Esophagus (tissue), 2 donors: ENCODE measurements at regions not wholly inside any gene's neighbourhood (a gene's known extent, or its start where the extent isn't known, plus 50 kb on each side); places are given as distances from the start of the nearest gene placed in this dataset.

Source experiments
- H3K27ac ChIP-seq, 2 donors: one replicate each; pipeline ENCODE4 v1.5.1; 2013; ENCODE audit warnings: low read depth in 2 of 2, mild to moderate bottlenecking in 2 of 2, inconsistent platforms in 1 of 2, low read length in 1 of 2, moderate library complexity in 1 of 2
- H3K27me3 ChIP-seq, 2 donors: one replicate each; pipeline ENCODE4 v1.6.1; 2013; ENCODE audit warnings: low read length in 2 of 2, control low read depth in 1 of 2, mild to moderate bottlenecking in 1 of 2; ENCODE audit not compliant: insufficient read depth in 2 of 2, control insufficient read depth in 1 of 2
- H3K36me3 ChIP-seq, 2 donors: one replicate each; pipeline ENCODE4 v1.6.1; 2013; ENCODE audit warnings: low read length in 1 of 2; ENCODE audit not compliant: control insufficient read depth in 2 of 2, insufficient read depth in 2 of 2
- H3K4me1 ChIP-seq, 2 donors: one replicate each; pipeline ENCODE4 v1.6.1; 2013; ENCODE audit warnings: low read length in 1 of 2; ENCODE audit not compliant: control insufficient read depth in 2 of 2, insufficient read depth in 2 of 2
- H3K4me3 ChIP-seq, 2 donors: one replicate each; pipeline ENCODE4 v1.5.1; 2013; ENCODE audit warnings: low read length in 2 of 2, mild to moderate bottlenecking in 2 of 2, low read depth in 1 of 2, moderate library complexity in 1 of 2
- H3K9me3 ChIP-seq, 2 donors: one replicate each; pipeline ENCODE4 v1.6.1; 2013; ENCODE audit warnings: mild to moderate bottlenecking in 2 of 2, low read depth in 1 of 2, low read length in 1 of 2, moderate library complexity in 1 of 2; ENCODE audit not compliant: control insufficient read depth in 2 of 2, insufficient read depth in 1 of 2
- WGBS, 2 donors: extraction: QIAGEN DNeasy Blood & Tissue Kit; methylation state at CpG; one replicate each; pipeline ENCODE4 v1.1.7; 2013; 5-methylcytosine and 5-hydroxymethylcytosine counted together
- donor health status: healthy with polysubstance abuse.
- donor health status: Bipolar disorder and iron deficiency.

- Histone ChIP-seq H3K9me3 (no peaks in the 10 kb centered on the region), H3K4me1 (no peaks in the 10 kb centered on the region), H3K36me3 (no peaks in the 10 kb centered on the region), H3K27me3 (no peaks in the 10 kb centered on the region), H3K4me3 (no peak overlapping the region), H3K27ac (no peak overlapping the region)
- 89 to 90% methylated on average over 3 of the region's 3 CpGs for WGBS, 2 donors
These were observed 266.7 kb downstream of the CDH26 start for GRCh38 chr20:60224914-60225313.

- H3K4me1 ChIP-seq = no peaks in the 10 kb centered on the region
- no peaks in the 10 kb centered on the region for H3K27me3 ChIP-seq
- no peak overlapping the region for H3K27ac ChIP-seq
- no peak overlapping the region for H3K4me3 ChIP-seq
- WGBS, 2 donors = 47 to 60% methylated on average over 3 of the region's 3 CpGs
- peaks cover 0 to 3% of the 10 kb centered on the region in 2 donors for H3K9me3 ChIP-seq
- no peaks in the 10 kb centered on the region for H3K36me3 ChIP-seq
These were observed 270.0 kb downstream of the CDH26 start for GRCh38 chr20:60228255-60228654.

GRCh38 chr20:60232380-60232779 is 274.2 kb downstream of the CDH26 start:
- H3K4me3 ChIP-seq = no peak overlapping the region
- no peaks in the 10 kb centered on the region for H3K27me3 ChIP-seq
- no peaks in the 10 kb centered on the region for H3K36me3 ChIP-seq
- peaks cover 0 to 3% of the 10 kb centered on the region in 2 donors for H3K9me3 ChIP-seq
- 74 to 75% methylated on average over 4 of the region's 4 CpGs for WGBS, 2 donors
- H3K27ac ChIP-seq = no peak overlapping the region
- H3K4me1 ChIP-seq = no peaks in the 10 kb centered on the region

- Histone ChIP-seq H3K27ac (no peak overlapping the region), H3K36me3 (no peaks in the 10 kb centered on the region), H3K4me3 (no peak overlapping the region), H3K9me3 (peaks cover 0 to 3% of the 10 kb centered on the region in 2 donors), H3K4me1 (no peaks in the 10 kb centered on the region), H3K27me3 (no peaks in the 10 kb centered on the region)
- WGBS, 2 donors = 53 to 60% methylated on average over 3 of the region's 3 CpGs
These were observed 274.9 kb downstream of the CDH26 start for GRCh38 chr20:60233018-60233630.

- Histone ChIP-seq H3K27ac (no peak overlapping the region), H3K36me3 (no peaks in the 10 kb centered on the region), H3K27me3 (no peaks in the 10 kb centered on the region), H3K4me1 (no peaks in the 10 kb centered on the region), H3K4me3 (no peak overlapping the region), H3K9me3 (no peaks in the 10 kb centered on the region)
- 61 to 77% methylated on average over 1 of the region's 1 CpG for WGBS, 2 donors
These were observed 278.4 kb downstream of the CDH26 start for GRCh38 chr20:60236613-60237012.

GRCh38 chr20:60237981-60238380 is 279.8 kb downstream of the CDH26 start:
- Histone ChIP-seq H3K4me1 (no peaks in the 10 kb centered on the region), H3K9me3 (no peaks in the 10 kb centered on the region), H3K4me3 (no peak overlapping the region), H3K27ac (no peak overlapping the region), H3K27me3 (no peaks in the 10 kb centered on the region), H3K36me3 (no peaks in the 10 kb centered on the region)
- 76 to 84% methylated on average over 7 of the region's 7 CpGs for WGBS, 2 donors

- no peak overlapping the region for H3K27ac ChIP-seq
- no peaks in the 10 kb centered on the region for H3K36me3 ChIP-seq
- H3K4me1 ChIP-seq = no peaks in the 10 kb centered on the region
- H3K4me3 ChIP-seq = no peak overlapping the region
- no peaks in the 10 kb centered on the region for H3K27me3 ChIP-seq
- 68% methylated on average over 11 of the region's 11 CpGs for WGBS, 2 donors
- H3K9me3 ChIP-seq = no peaks in the 10 kb centered on the region
These were observed 280.9 kb downstream of the CDH26 start for GRCh38 chr20:60238992-60239660.

GRCh38 chr20:60239956-60240355 is 281.7 kb downstream of the CDH26 start:
- no peak overlapping the region for H3K4me3 ChIP-seq
- H3K27me3 ChIP-seq = no peaks in the 10 kb centered on the region
- H3K4me1 ChIP-seq = no peaks in the 10 kb centered on the region
- H3K9me3 ChIP-seq = no peaks in the 10 kb centered on the region
- WGBS, 2 donors = 60 to 67% methylated on average over 12 of the region's 12 CpGs
- no peaks in the 10 kb centered on the region for H3K36me3 ChIP-seq
- H3K27ac ChIP-seq = no peak overlapping the region

GRCh38 chr20:60240415-60240814 is 282.2 kb downstream of the CDH26 start:
- Histone ChIP-seq H3K4me3 (no peak overlapping the region), H3K27ac (no peak overlapping the region), H3K27me3 (no peaks in the 10 kb centered on the region), H3K36me3 (no peaks in the 10 kb centered on the region), H3K4me1 (no peaks in the 10 kb centered on the region), H3K9me3 (no peaks in the 10 kb centered on the region)
- 69 to 73% methylated on average over 7 of the region's 7 CpGs for WGBS, 2 donors

- Histone ChIP-seq H3K27ac (no peak overlapping the region), H3K9me3 (no peaks in the 10 kb centered on the region), H3K27me3 (no peaks in the 10 kb centered on the region), H3K36me3 (no peaks in the 10 kb centered on the region), H3K4me1 (no peaks in the 10 kb centered on the region), H3K4me3 (no peak overlapping the region)
- WGBS, 2 donors = 72% methylated on average over 8 of the region's 8 CpGs
These were observed 282.8 kb downstream of the CDH26 start for GRCh38 chr20:60240986-60241385.
